Uterus (tissue), 3 donors: ENCODE measurements at regions not wholly inside any gene's neighbourhood (a gene's known extent, or its start where the extent isn't known, plus 50 kb on each side); places are given as distances from the start of the nearest gene placed in this dataset.

ENCODE experiments used
- DNase-seq, 2 donors: peaks; one replicate each; pipeline ENCODE4 v3.0.0-alpha.2; 2019 to 2020
- H3K27ac ChIP-seq, 2 donors: fragments of 200-600 bp; sonication (generic); 1 replicate in 1 of 2; 2 replicates in 1 of 2; pipeline ENCODE4 v1.5.1; 2016 to 2018
- H3K27me3 ChIP-seq, 2 donors: fragments of 200-600 bp; sonication (generic); one replicate each; pipeline ENCODE4 v1.5.1; 2018 to 2019; ENCODE audit warnings: control low read depth in 1 of 2
- H3K36me3 ChIP-seq, 2 donors: fragments of 200-600 bp; sonication (generic); one replicate each; pipeline ENCODE4 v1.5.1; 2019; ENCODE audit warnings: control low read depth in 1 of 2
- H3K4me1 ChIP-seq, 2 donors: fragments of 200-600 bp; sonication (generic); one replicate each; pipeline ENCODE4 v1.5.1; 2018 to 2019; ENCODE audit warnings: control low read depth in 1 of 2
- H3K4me3 ChIP-seq, 2 donors: fragments of 200-600 bp; sonication (generic); 1 replicate in 1 of 2; 2 replicates in 1 of 2; pipeline ENCODE4 v1.5.1; 2018 to 2019; ENCODE audit warnings: mild to moderate bottlenecking in 1 of 2
- H3K9me3 ChIP-seq, 2 donors: fragments of 200-600 bp; sonication (generic); one replicate each; pipeline ENCODE4 v1.5.1; 2019; ENCODE audit warnings: control low read depth in 1 of 2
- CTCF ChIP-seq, 4 experiments: fragments of 200-600 bp in 2 of 4; fragments of 450-650 bp in 2 of 4; sonication (generic) in 2 of 4; IDR thresholded peaks; one replicate each; pipeline ENCODE4 v1.5.1; 2016 to 2019; ENCODE audit warnings: antibody characterized with exemption in 4 of 4, mild to moderate bottlenecking in 2 of 4, moderate library complexity in 1 of 4
- POLR2A ChIP-seq, 2 donors: fragments of 450-650 bp; IDR thresholded peaks; one replicate each; pipeline ENCODE4 v1.6.1; 2016; ENCODE audit warnings: antibody characterized with exemption in 2 of 2, mild to moderate bottlenecking in 1 of 2, moderate library complexity in 1 of 2
- intact Hi-C: fragments of 100-400 bp; cut with DNase I; formaldehyde crosslinking; loops from one replicate; pipeline ENCODE4 v1.15.1; 2023; ENCODE audit warnings: low total_unique reads
- donor health status: DM: yes; HTN: yes; CAD: no.

GRCh38 chr7:155922067-155922816, 110.0 kb upstream of the SHH start:
- DNase-seq, result no peak
- Histone ChIP-seq H3K4me3 (no peak overlapping the region), H3K9me3 (no peaks in the 10 kb centered on the region), H3K27me3 (no peaks in the 10 kb centered on the region), H3K4me1 (no peaks in the 10 kb centered on the region), H3K36me3 (no peaks in the 10 kb centered on the region), H3K27ac (no peak overlapping the region)
- TF ChIP-seq CTCF (IDR thresholded peaks at IDR 0.05) (no peak), POLR2A (IDR thresholded peaks at IDR 0.05) (no peak)
- intact Hi-C loops, result no loop called here

GRCh38 chr7:155921804-155922066, 109.5 kb upstream of the SHH start:
- Histone ChIP-seq H3K36me3 (no peaks in the 10 kb centered on the region), H3K9me3 (no peaks in the 10 kb centered on the region), H3K4me1 (no peaks in the 10 kb centered on the region), H3K27me3 (no peaks in the 10 kb centered on the region), H3K27ac (no peak overlapping the region), H3K4me3 (no peak overlapping the region)
- no peak for DNase-seq
- TF ChIP-seq POLR2A (IDR thresholded peaks at IDR 0.05) (no peak), CTCF (IDR thresholded peaks at IDR 0.05) (no peak)
- intact Hi-C loops, result no loop called here

GRCh38 chr7:155921086-155921803, 109.0 kb upstream of the SHH start:
- H3K36me3 ChIP-seq, result no peaks in the 10 kb centered on the region
- H3K27me3 ChIP-seq, result no peaks in the 10 kb centered on the region
- DNase-seq, result no peak
- intact Hi-C loops, result no loop called here
- H3K4me1 ChIP-seq, result no peaks in the 10 kb centered on the region
- no peaks in the 10 kb centered on the region for H3K9me3 ChIP-seq
- H3K4me3 ChIP-seq, result no peak overlapping the region
- H3K27ac ChIP-seq, result no peak overlapping the region
- TF ChIP-seq CTCF (IDR thresholded peaks at IDR 0.05), result no peak

- no peaks in the 10 kb centered on the region for H3K27me3 ChIP-seq
- H3K9me3 ChIP-seq, result no peaks in the 10 kb centered on the region
- H3K4me1 ChIP-seq, result no peaks in the 10 kb centered on the region
- intact Hi-C loops, result no loop called here
- H3K27ac ChIP-seq, result no peak overlapping the region
- DNase-seq, result no peak
- no peak overlapping the region for H3K4me3 ChIP-seq
- no peaks in the 10 kb centered on the region for H3K36me3 ChIP-seq
- TF ChIP-seq POLR2A (IDR thresholded peaks at IDR 0.05), result no peak
- TF ChIP-seq CTCF (IDR thresholded peaks at IDR 0.05), result no peak
Observed at GRCh38 chr7:155920068-155920461, 107.8 kb upstream of the SHH start.

- Histone ChIP-seq H3K9me3 (no peaks in the 10 kb centered on the region), H3K36me3 (no peaks in the 10 kb centered on the region), H3K27me3 (no peaks in the 10 kb centered on the region), H3K4me3 (no peak overlapping the region), H3K27ac (no peak overlapping the region), H3K4me1 (no peaks in the 10 kb centered on the region)
- no peak for DNase-seq
- TF ChIP-seq POLR2A (IDR thresholded peaks at IDR 0.05), result no peak
- no peak for TF ChIP-seq CTCF (IDR thresholded peaks at IDR 0.05)
- intact Hi-C loops, result no loop called here
Observed at GRCh38 chr7:155919391-155920067, 107.3 kb upstream of the SHH start.
